Activated CD8-positive, alpha-beta memory T cell treated with anti-CD3 and anti-CD28 coated beads, Interleukin-2, amount 50 U/mL, for 4 hours (primary cell): ENCODE measurements at regions not wholly inside any gene's neighbourhood (a gene's known extent, or its start where the extent isn't known, plus 50 kb on each side); places are given as distances from the start of the nearest gene placed in this dataset.

Experiments used
- DNase-seq: peaks from one replicate; pipeline ENCODE4 v3.0.0-alpha.2; 2020

GRCh38 chr22:47690166-47690565 lies 927.7 kb downstream of the TBC1D22A start:
- DNase-seq: no peak

GRCh38 chr22:47687776-47688175 lies 925.3 kb downstream of the TBC1D22A start:
- DNase-seq: no peak

GRCh38 chr22:47687346-47687655 lies 924.9 kb downstream of the TBC1D22A start:
- no peak for DNase-seq

- no peak for DNase-seq
These were observed 924.3 kb downstream of the TBC1D22A start for GRCh38 chr22:47686594-47687345.

GRCh38 chr22:47681411-47682165 lies 919.1 kb downstream of the TBC1D22A start:
- DNase-seq: no peak

GRCh38 chr22:47678636-47679287 lies 916.3 kb downstream of the TBC1D22A start:
- no peak for DNase-seq

- no peak for DNase-seq
These were observed 915.6 kb downstream of the TBC1D22A start for GRCh38 chr22:47678048-47678447.

- DNase-seq: no peak
These were observed 914.2 kb downstream of the TBC1D22A start for GRCh38 chr22:47676685-47677084.

- DNase-seq: no peak
These were observed 912.1 kb downstream of the TBC1D22A start for GRCh38 chr22:47674600-47674999.

GRCh38 chr22:47673557-47673956 lies 911.1 kb downstream of the TBC1D22A start:
- DNase-seq: no peak

- no peak for DNase-seq
These were observed 910.1 kb downstream of the TBC1D22A start for GRCh38 chr22:47672526-47672925.

GRCh38 chr22:47665151-47665550 lies 902.7 kb downstream of the TBC1D22A start:
- DNase-seq: no peak

- DNase-seq: no peak
These were observed 901.5 kb downstream of the TBC1D22A start for GRCh38 chr22:47663615-47664605.

- no peak for DNase-seq
These were observed 897.2 kb downstream of the TBC1D22A start for GRCh38 chr22:47659467-47660223.

GRCh38 chr22:47658182-47658581 lies 895.7 kb downstream of the TBC1D22A start:
- no peak for DNase-seq

- DNase-seq: no peak
These were observed 894.8 kb downstream of the TBC1D22A start for GRCh38 chr22:47657224-47657623.

- no peak for DNase-seq
These were observed 894.4 kb downstream of the TBC1D22A start for GRCh38 chr22:47656806-47657205.

- no peak for DNase-seq
These were observed 893.5 kb downstream of the TBC1D22A start for GRCh38 chr22:47655930-47656329.

GRCh38 chr22:47654922-47655491 lies 892.6 kb downstream of the TBC1D22A start:
- DNase-seq: no peak

GRCh38 chr22:47653921-47654320 lies 891.5 kb downstream of the TBC1D22A start:
- no peak for DNase-seq

- no peak for DNase-seq
These were observed 889.0 kb downstream of the TBC1D22A start for GRCh38 chr22:47651216-47651987.
